Hematopoietic multipotent progenitor cell treated with erythropoietin and hydrocortisone succinate and interleukin-3 and kit ligand, for 6 days (in vitro differentiated cells): ENCODE measurements at regions not wholly inside any gene's neighbourhood (a gene's known extent, or its start where the extent isn't known, plus 50 kb on each side); places are given as distances from the start of the nearest gene placed in this dataset.

Experiments
- DNase-seq: peaks from one replicate; pipeline ENCODE4 v3.0.0-alpha.2; 2015

DNA sequence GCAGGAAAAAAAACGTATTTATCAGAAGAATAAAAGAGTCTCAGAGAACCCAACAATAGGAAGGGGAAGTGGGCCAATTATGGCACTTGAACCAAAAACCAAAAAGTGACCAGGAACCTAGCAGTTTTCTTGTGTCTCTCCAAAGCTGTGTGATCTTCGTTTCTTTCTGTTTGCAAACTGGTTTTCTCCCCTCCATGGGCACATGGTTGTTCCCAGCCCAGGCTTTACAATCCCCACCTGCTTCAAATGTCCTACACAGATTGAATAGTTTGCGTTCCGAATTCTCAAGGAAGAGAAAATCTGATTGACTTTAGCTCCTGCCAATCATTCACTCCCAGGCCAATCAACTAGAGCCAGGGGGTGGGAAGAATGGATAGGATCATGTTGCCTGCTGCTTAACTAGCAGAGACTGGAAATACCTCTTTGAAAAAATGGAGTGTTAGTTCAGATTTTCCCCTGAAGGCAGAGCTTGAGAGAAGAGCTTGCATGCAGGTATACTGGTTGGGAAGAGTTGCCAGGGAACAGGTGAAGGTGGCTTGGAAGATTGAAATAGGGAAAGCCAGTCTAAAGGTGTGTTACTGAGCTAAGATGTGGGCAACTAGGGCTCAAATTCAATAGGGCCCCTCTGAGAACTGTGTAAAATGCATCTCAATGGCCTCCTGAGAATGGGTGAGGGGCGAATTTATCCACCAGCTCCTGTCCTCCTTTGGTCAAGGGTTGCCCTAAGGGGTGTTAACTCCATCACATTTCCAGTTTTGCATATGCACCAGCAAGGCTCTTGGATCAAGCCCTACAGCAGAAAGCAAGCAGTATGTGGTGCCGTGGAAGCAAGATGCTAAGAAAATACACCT lies 106.4 kb upstream of the SRRM4 start:
- no peak for DNase-seq

DNA sequence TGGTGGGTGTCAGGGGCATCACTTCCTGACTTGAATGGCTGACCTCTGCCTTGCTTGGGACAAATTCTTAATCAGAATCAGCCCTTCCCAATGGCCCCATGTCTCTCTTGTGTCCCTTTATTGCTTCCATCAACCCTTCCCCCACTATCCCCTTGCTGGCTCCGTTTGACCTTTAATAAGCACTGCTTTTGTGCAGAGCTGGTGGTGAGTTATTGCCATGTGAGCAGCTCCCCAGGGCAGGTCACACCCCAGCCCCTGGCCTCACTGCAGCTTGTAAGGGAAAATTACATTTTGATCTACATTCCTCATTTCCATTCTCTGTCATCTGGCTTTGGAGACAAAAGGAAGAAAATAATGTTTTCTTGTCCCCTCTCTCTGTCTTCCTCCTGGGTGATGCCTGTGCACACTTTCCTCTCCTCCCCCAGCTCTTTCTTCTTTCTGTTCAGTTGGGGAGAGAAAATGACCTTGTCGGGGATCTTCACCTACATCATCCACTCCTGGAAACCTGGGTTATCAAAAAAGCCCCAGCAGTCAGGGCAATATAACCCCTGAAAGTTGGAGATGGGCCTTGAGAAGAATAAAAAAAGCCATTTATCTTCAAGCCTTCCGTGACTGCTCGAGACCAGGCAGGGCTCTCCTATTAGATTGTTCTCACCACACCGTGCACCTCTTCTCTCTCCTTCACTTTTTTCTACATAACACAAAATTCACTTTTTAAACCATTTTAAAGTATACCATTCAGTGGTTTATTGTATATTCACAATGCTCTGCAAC lies 100.4 kb upstream of the SRRM4 start:
- no peak for DNase-seq

DNA sequence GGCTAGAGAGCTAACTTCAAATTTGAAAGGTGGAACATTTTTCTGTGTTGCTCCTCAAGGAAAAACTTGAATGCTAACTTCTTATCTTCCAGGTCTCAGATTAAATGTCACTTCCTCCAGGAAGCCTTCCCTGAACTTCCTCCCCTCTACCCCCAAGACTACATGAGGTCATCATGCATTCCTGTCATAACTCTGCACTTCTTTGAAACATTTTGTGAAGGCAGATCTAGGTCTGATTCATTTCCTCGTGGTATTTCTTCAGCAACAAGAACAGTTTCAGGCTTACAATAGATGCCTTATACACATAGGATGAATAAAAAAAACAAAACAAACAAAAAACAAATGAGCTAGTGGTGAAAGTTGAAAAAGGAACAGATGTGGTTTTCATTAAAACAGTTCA lies 97.1 kb upstream of the SRRM4 start:
- DNase-seq, result no peak

DNA sequence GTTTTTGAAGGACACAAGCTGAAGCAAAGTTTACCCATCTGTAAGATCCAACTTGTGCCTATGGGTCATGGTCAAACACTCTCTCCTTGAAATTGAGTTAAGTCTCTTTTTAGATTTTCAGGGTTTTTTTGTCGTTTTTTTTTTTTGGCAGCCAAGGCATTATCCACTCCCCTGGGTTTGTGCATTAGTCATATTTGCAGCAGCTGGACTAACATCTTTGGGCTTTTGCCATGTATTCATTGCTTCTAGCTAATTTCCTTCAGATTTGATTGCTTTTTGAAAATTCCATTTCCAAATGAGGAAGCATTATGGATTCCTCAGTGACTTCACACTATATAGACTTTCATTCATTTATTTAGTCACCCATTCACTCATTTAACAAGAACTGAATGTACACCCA lies 80.3 kb upstream of the SRRM4 start:
- no peak for DNase-seq

DNA sequence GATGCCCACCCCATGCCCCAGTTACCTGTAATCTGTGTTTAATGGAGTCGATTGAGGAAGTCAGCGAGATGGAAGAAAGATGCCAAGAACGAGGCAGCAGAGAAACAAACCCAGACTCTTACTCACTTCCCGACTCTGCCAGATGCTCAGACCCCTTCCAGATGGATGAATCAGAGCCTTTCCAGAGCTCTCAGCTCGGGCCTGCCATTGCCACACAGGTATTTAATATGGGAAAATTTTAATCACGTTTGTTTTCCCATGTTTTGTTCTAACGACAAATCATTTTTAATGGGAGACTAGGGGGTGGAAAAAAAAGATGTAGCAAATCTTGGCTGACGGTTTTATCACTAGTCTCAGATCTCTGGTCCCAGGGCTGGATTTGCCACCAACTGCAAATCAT lies 72.5 kb upstream of the SRRM4 start:
- DNase-seq, result no peak

DNA sequence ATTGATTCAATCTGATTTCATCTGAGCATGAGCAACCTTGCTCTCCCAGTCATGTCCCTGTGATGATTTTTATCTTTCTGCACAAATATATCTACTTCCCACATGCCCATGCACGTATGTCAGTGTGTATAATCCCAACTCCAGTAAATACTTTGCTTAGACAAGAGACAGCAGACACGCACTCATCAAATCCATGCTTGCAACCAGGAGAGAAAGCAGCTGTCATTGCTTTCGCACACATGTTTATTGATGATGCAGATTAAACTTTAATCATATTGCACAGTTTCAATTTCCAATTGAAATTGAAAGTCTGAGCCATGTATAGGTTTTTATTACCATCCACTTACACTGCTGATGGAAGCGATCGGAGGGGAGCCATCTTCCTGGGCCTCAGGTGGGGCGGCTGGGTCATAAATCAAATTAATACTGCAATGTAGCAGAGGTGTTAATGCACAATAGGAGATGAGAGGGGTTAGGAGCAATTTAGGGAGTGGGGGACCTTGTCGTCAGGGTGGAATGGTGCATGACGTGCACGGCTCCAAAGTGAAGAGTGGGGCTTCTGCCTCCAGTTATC lies 68.6 kb upstream of the SRRM4 start:
- DNase-seq, result no peak

DNA sequence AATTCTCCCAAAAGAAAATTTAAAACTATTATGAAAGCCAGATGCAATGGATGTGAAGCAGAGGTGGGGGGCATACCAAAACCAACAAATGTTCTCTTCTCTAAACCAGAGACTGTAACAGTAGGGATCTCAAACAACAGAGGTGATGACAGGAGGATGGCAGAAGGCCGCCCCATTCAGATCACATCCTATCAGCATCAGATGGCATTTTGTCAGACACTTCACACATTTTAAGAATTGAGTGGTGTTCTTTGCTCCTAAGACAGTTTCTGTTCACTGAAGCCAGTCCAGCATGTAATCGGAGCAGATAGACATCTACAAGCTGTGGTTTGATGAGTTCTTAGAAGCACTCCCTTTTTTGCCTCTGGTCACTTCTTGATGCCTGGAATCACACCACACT lies 59.6 kb upstream of the SRRM4 start:
- DNase-seq, result no peak

DNA sequence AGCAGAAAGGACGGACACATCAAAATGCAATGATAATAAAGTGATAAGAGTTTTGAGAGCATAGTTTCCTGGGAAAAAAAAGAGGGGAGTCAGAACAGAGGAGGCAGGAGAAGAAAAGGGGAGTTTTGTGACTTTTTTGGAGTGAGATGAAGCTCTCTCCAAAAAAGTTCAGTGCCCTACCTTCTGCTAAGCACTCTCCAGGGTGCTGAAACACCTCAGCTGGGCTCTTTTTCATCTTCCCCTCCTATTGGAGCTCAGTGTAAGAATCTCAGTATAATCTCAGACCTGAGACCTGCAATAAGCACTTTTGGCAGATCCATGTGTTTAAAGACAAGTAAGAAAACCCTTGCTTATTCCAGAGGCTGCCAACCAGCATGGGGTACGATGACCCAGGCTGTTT lies 58.9 kb upstream of the SRRM4 start:
- peak; percentile 20 for DNase-seq

DNA sequence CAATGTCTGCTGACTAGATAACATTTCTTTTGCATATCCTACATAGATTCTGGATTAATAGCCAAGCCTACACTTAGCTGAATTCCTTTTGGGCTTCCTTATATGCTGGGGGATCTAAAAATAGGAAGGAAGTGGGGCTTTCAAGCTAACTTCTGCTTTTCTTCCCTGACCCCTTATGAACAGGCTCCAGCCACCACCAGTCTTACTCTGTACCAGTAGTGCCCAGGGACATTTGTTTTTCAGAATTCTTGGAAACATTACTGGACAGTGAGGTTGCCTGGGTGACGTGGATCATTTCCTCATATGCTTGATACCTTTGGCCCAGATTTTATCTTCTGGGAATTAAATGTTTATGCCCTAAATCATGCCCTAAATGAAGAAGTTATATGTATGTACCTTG lies 55.9 kb upstream of the SRRM4 start:
- no peak for DNase-seq

DNA sequence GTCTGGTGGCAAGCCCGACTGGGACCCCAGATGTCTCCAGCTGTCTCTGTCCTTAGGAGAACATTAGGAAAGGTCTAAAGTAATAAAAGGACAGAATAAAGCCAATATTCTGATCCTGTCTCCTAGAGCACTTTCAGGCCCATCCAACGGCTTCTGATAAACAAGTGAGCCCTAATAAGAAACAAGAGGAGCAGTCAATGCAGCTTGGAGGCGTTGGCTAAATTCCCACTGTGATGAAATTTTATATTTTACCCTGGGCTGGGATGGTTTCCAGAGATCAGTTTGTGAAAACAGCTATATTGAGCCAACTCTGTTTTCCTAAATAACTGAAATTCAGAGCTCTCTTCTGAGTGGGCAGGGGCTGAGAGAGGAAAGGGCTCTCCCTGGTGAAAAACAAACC lies 55.5 kb upstream of the SRRM4 start:
- no peak for DNase-seq
